ENCODE measurements at regions not wholly inside any gene's neighbourhood (a gene's known extent, or its start where the extent isn't known, plus 50 kb on each side); places are given as distances from the start of the nearest gene placed in this dataset.

GRCh38 chr15:97561529-97561928 lies 399.0 kb upstream of the ARRDC4 start:
- no peak for TF ChIP-seq CREB1 (IDR thresholded peaks at IDR 0.05; ENCODE audit: low read depth)
- TF ChIP-seq MAX (IDR thresholded peaks at IDR 0.05): no peak
- TF ChIP-seq EP300 (IDR thresholded peaks at IDR 0.05; ENCODE audit: borderline replicate concordance): no peak
- TF ChIP-seq YY1 (IDR thresholded peaks at IDR 0.05; ENCODE audit: low read depth): no peak
- no peak for TF ChIP-seq FOXM1 (IDR thresholded peaks at IDR 0.05; ENCODE audit: borderline replicate concordance, low read depth)
- no peak for TF ChIP-seq USF1 (IDR thresholded peaks at IDR 0.05)
- no peak for TF ChIP-seq TAF1 (IDR thresholded peaks at IDR 0.05; ENCODE audit: low read depth)
- TF ChIP-seq TCF12 (IDR thresholded peaks at IDR 0.05; ENCODE audit: low read depth): no peak
- TF ChIP-seq TEAD4 (IDR thresholded peaks at IDR 0.05): no peak
- no peak for TF ChIP-seq REST (IDR thresholded peaks at IDR 0.05; ENCODE audit: low read depth)
- TF ChIP-seq CEBPB (IDR thresholded peaks at IDR 0.05): no peak
- TF ChIP-seq RAD21 (IDR thresholded peaks at IDR 0.05; ENCODE audit: low read depth): no peak
- no peak for TF ChIP-seq EGR1 (IDR thresholded peaks at IDR 0.05)
- TF ChIP-seq NFIC (IDR thresholded peaks at IDR 0.05): no peak
- TF ChIP-seq ZBTB7A (IDR thresholded peaks at IDR 0.05; ENCODE audit: low read depth): no peak

GRCh38 chr15:97563516-97563915 lies 397.0 kb upstream of the ARRDC4 start:
- TF ChIP-seq USF1 (IDR thresholded peaks at IDR 0.05) (no peak), CEBPB (IDR thresholded peaks at IDR 0.05) (no peak), FOXM1 (IDR thresholded peaks at IDR 0.05; ENCODE audit: borderline replicate concordance, low read depth) (no peak), CREB1 (IDR thresholded peaks at IDR 0.05; ENCODE audit: low read depth) (no peak), ZBTB7A (IDR thresholded peaks at IDR 0.05; ENCODE audit: low read depth) (no peak), YY1 (IDR thresholded peaks at IDR 0.05; ENCODE audit: low read depth) (no peak), RAD21 (IDR thresholded peaks at IDR 0.05; ENCODE audit: low read depth) (no peak), EP300 (IDR thresholded peaks at IDR 0.05; ENCODE audit: borderline replicate concordance) (no peak), TEAD4 (IDR thresholded peaks at IDR 0.05) (no peak), NFIC (IDR thresholded peaks at IDR 0.05) (no peak), MAX (IDR thresholded peaks at IDR 0.05) (no peak), REST (IDR thresholded peaks at IDR 0.05; ENCODE audit: low read depth) (no peak), TCF12 (IDR thresholded peaks at IDR 0.05; ENCODE audit: low read depth) (no peak), EGR1 (IDR thresholded peaks at IDR 0.05) (no peak)

- TF ChIP-seq TEAD4 (IDR thresholded peaks at IDR 0.05): no peak
- TF ChIP-seq CREB1 (IDR thresholded peaks at IDR 0.05; ENCODE audit: low read depth): no peak
- TF ChIP-seq CEBPB (IDR thresholded peaks at IDR 0.05): no peak
- no peak for TF ChIP-seq NFIC (IDR thresholded peaks at IDR 0.05)
- no peak for TF ChIP-seq TCF12 (IDR thresholded peaks at IDR 0.05; ENCODE audit: low read depth)
- TF ChIP-seq TAF1 (IDR thresholded peaks at IDR 0.05; ENCODE audit: low read depth): no peak
- no peak for TF ChIP-seq EP300 (IDR thresholded peaks at IDR 0.05; ENCODE audit: borderline replicate concordance)
- TF ChIP-seq EGR1 (IDR thresholded peaks at IDR 0.05): no peak
Observed at GRCh38 chr15:97566961-97567360, 393.5 kb upstream of the ARRDC4 start.

GRCh38 chr15:97567411-97567810 lies 393.1 kb upstream of the ARRDC4 start:
- TF ChIP-seq RAD21 (IDR thresholded peaks at IDR 0.05; ENCODE audit: low read depth) (no peak), NFIC (IDR thresholded peaks at IDR 0.05) (no peak), MAX (IDR thresholded peaks at IDR 0.05) (no peak), USF1 (IDR thresholded peaks at IDR 0.05) (no peak), TCF12 (IDR thresholded peaks at IDR 0.05; ENCODE audit: low read depth) (no peak), TEAD4 (IDR thresholded peaks at IDR 0.05) (no peak), TAF1 (IDR thresholded peaks at IDR 0.05; ENCODE audit: low read depth) (no peak), REST (IDR thresholded peaks at IDR 0.05; ENCODE audit: low read depth) (no peak), EGR1 (IDR thresholded peaks at IDR 0.05) (no peak), CREB1 (IDR thresholded peaks at IDR 0.05; ENCODE audit: low read depth) (no peak)
